Adrenal gland (tissue), 9 donors: ENCODE measurements at regions not wholly inside any gene's neighbourhood (a gene's known extent, or its start where the extent isn't known, plus 50 kb on each side); places are given as distances from the start of the nearest gene placed in this dataset.

Experiments used
- DNase-seq, 7 donors: peaks; one replicate each; pipeline ENCODE4 v3.0.0-alpha.2; 2019 to 2020
- H3K27ac ChIP-seq, 5 donors: fragments of 200-600 bp; sonication (generic) in 4 of 5; 1 replicate in 3 of 5; 2 replicates in 2 of 5; pipeline versions ENCODE4 v1.5.1 to v1.8.0; 2016 to 2020; ENCODE audit warnings: mild to moderate bottlenecking in 1 of 5
- H3K27me3 ChIP-seq: fragments of 200-600 bp; 2 replicates; pipeline ENCODE4 v1.8.0; 2021
- H3K36me3 ChIP-seq, 2 donors: fragments of 200-600 bp; replicated peaks in 1 of 2; 1 replicate in 1 of 2; 2 replicates in 1 of 2; pipeline versions ENCODE4 v1.5.1 to v1.8.0; 2018 to 2022
- H3K4me1 ChIP-seq, 2 donors: fragments of 200-600 bp; replicated peaks in 1 of 2; 1 replicate in 1 of 2; 2 replicates in 1 of 2; pipeline versions ENCODE4 v1.5.1 to v1.8.0; 2018 to 2021
- H3K4me3 ChIP-seq, 4 donors: fragments of 200-600 bp; sonication (generic) in 3 of 4; one replicate each; pipeline ENCODE4 v1.5.1; 2016 to 2018
- H3K9me3 ChIP-seq, 3 donors: fragments of 200-600 bp; sonication (generic) in 1 of 3; replicated peaks in 1 of 3; 1 replicate in 2 of 3; 2 replicates in 1 of 3; pipeline versions ENCODE4 v1.5.1 to v1.8.0; 2016 to 2021
- POLR2A ChIP-seq, 2 donors: fragments of 450-650 bp; IDR thresholded peaks; one replicate each; pipeline ENCODE4 v1.6.1; 2017; ENCODE audit warnings: antibody characterized with exemption in 2 of 2, mild to moderate bottlenecking in 2 of 2, moderate library complexity in 1 of 2
- whole genome bisulfite sequencing, 4 donors: extraction: QIAGEN DNeasy Blood & Tissue Kit in 2 of 4; methylation state at CpG; one replicate each; pipeline versions ENCODE4 v1.1.5 to v1.1.7; 2013 to 2017; 5-methylcytosine and 5-hydroxymethylcytosine counted together
- intact Hi-C, 2 donors: fragments of 100-400 bp; cut with DNase I; formaldehyde crosslinking; loops; one replicate each; pipeline versions ENCODE4 v1.14.1 to v1.15.0; 2022 to 2023
- TF ChIP-seq, protein P1 (sequence below), 6 experiments: fragments of 450-650 bp in 4 of 6; fragments of 200-600 bp in 2 of 6; sonication (generic) in 1 of 6; IDR thresholded peaks; 1 replicate in 5 of 6; 2 replicates in 1 of 6; pipeline versions ENCODE4 v1.5.1 to v1.8.0; 2016 to 2021; ENCODE audit warnings: antibody characterized with exemption in 6 of 6, mild to moderate bottlenecking in 2 of 6, moderate library complexity in 1 of 6
- donor health status: healthy with polysubstance abuse.
- donor health status: Bipolar disorder and iron deficiency.
- donor health status: DM: yes; HTN: yes; CAD: no.
- donor health status: DM: no; HTN: no; CAD: no.
- donor health status: DM: no; HTN: no; CAD: no.

DNA sequence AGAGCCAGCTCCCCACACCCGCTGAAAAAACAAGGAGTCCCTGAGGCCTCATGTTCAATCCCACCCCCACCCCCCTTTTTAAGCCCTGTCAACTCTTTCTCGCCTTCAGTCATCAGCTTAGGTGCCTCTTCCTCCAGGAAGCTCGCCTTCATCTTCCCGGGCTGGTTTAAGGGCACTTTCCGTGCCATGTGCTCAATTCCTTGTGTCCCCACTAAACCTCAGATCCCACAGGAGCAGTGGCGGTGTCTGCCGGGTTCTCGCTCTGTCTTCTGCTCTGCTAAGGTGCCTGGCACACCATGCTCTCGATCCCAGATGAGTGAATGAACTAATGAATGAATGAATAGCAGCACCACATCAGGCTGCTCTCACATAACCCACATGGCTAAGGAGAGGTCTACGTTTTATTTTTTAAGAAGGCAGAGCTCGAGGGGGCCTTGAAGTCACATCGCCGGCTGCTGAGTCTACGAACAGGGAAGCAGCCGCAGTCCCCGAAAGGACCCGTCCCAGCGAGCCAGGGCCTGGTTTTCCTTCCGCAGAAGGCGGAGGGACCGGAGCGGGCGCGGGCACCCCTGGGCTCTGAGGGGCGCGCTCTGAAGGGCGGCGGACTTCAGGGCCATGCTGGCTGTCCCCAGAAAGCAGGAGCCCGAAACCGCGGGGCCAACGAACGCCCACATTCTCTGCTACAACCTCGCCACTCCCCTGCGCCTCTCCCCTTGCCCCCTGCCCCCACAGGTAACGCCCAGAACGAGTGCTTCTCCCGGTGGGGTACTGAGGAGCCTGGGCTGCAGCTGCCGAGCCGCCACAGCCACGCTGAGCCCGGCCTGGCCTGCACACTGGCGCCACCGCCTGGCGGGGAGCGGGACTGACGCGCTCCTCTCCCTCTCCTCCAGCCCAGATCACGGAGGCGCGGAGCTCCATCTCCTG, 73.4 kb upstream of the KCNMA1 start:
- Histone ChIP-seq H3K9me3 (no peaks in the 10 kb centered on the region), H3K36me3 (no peaks in the 10 kb centered on the region), H3K27ac (no peak overlapping the region), H3K27me3 (peaks cover 6% of the 10 kb centered on the region), H3K4me3 (peak overlapping the region in 2 of 4 donors; percentile 29 to 62), H3K4me1 (peaks cover 3 to 6% of the 10 kb centered on the region in 2 donors)
- peak; percentile 40 to 86 (median 81) for DNase-seq
- WGBS, 4 donors, result 10 to 62% (median 13%) methylated on average over 9 to 51 of the region's 51 CpGs
- intact Hi-C loops, result loop anchor here in 1 of 2 donors (10.0 kb wide), 1 partner anchor 536 kb away; no protein-coding TSS in a partner anchor
- TF ChIP-seq, protein P1, sequence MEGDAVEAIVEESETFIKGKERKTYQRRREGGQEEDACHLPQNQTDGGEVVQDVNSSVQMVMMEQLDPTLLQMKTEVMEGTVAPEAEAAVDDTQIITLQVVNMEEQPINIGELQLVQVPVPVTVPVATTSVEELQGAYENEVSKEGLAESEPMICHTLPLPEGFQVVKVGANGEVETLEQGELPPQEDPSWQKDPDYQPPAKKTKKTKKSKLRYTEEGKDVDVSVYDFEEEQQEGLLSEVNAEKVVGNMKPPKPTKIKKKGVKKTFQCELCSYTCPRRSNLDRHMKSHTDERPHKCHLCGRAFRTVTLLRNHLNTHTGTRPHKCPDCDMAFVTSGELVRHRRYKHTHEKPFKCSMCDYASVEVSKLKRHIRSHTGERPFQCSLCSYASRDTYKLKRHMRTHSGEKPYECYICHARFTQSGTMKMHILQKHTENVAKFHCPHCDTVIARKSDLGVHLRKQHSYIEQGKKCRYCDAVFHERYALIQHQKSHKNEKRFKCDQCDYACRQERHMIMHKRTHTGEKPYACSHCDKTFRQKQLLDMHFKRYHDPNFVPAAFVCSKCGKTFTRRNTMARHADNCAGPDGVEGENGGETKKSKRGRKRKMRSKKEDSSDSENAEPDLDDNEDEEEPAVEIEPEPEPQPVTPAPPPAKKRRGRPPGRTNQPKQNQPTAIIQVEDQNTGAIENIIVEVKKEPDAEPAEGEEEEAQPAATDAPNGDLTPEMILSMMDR (IDR thresholded peaks at IDR 0.05), result peak; percentile 76 to 98 (median 94)
- TF ChIP-seq POLR2A (IDR thresholded peaks at IDR 0.05), result no peak

DNA sequence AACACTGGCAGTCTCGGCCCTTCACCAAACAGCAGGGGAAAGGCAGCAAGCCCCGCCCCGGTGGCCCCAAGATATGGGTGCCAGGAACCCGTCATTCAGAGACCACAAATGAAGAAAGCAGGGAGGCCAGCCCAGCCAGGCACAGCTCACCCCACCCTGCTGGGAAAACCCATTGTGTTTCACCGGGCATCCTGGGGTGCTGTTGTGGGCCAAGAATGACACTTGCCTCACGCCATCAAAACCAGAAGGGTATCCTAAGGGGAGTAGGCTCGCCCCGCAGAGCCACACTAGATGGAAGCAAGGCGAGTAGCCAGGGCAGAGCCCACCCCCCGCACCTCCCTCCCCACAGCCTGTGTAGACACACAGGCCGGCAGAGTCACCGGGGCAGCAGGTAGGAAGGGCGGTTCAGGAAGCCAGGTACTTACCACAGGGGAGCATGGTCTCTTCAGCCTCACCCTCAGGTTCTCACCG, 72.5 kb upstream of the KCNMA1 start:
- no peaks in the 10 kb centered on the region for H3K9me3 ChIP-seq
- intact Hi-C loops, result loop anchor here in 1 of 2 donors (10.0 kb wide), 1 partner anchor 535 kb away; no protein-coding TSS in a partner anchor
- TF ChIP-seq, protein P1 (IDR thresholded peaks at IDR 0.05), result no peak
- no peak for TF ChIP-seq POLR2A (IDR thresholded peaks at IDR 0.05)
- 64 to 81% (median 75%) methylated on average over 11 to 14 of the region's 14 CpGs for WGBS, 4 donors
- H3K27ac ChIP-seq, result no peak overlapping the region
- DNase-seq, result no peak
- H3K4me1 ChIP-seq, result peaks cover 3 to 6% of the 10 kb centered on the region in 2 donors
- H3K4me3 ChIP-seq, result no peak overlapping the region
- peaks cover 6% of the 10 kb centered on the region for H3K27me3 ChIP-seq
- H3K36me3 ChIP-seq, result no peaks in the 10 kb centered on the region

GRCh38 chr10:77707570-77707969, 70.0 kb upstream of the KCNMA1 start:
- Histone ChIP-seq H3K36me3 (no peaks in the 10 kb centered on the region), H3K27ac (no peak overlapping the region), H3K4me1 (peaks cover 3 to 6% of the 10 kb centered on the region in 2 donors), H3K27me3 (peaks cover 6% of the 10 kb centered on the region), H3K4me3 (no peak overlapping the region), H3K9me3 (no peaks in the 10 kb centered on the region)
- 38 to 64% (median 57%) methylated on average over 1 of the region's 1 CpG for WGBS, 4 donors
- no peak for DNase-seq
- intact Hi-C loops, result no loop called here
- TF ChIP-seq, protein P1 (IDR thresholded peaks at IDR 0.05), result no peak
- no peak for TF ChIP-seq POLR2A (IDR thresholded peaks at IDR 0.05)

GRCh38 chr10:77702166-77702565, 64.6 kb upstream of the KCNMA1 start:
- no peaks in the 10 kb centered on the region for H3K4me1 ChIP-seq
- TF ChIP-seq, protein P1 (IDR thresholded peaks at IDR 0.05), result no peak
- no peak for TF ChIP-seq POLR2A (IDR thresholded peaks at IDR 0.05)
- 61 to 69% (median 65%) methylated on average over 3 of the region's 3 CpGs for WGBS, 4 donors
- DNase-seq, result peak in 3 of 7 donors; percentile 27 to 45 (median 37)
- intact Hi-C loops, result no loop called here
- H3K4me3 ChIP-seq, result no peak overlapping the region
- no peaks in the 10 kb centered on the region for H3K36me3 ChIP-seq
- H3K9me3 ChIP-seq, result no peaks in the 10 kb centered on the region
- H3K27ac ChIP-seq, result no peak overlapping the region
- H3K27me3 ChIP-seq, result no peaks in the 10 kb centered on the region
